ENCODE measurements at regions not wholly inside any gene's neighbourhood (a gene's known extent, or its start where the extent isn't known, plus 50 kb on each side); places are given as distances from the start of the nearest gene placed in this dataset.

GRCh38 chr5:58268268-58268667 lies 191.6 kb downstream of the PLK2 start:
- DNase-seq (ENCODE audit: low spot score) = no peak
- TF ChIP-seq JUND (IDR thresholded peaks at IDR 0.05) (no peak), EGR1 (IDR thresholded peaks at IDR 0.05; ENCODE audit: low read depth in 2 of 2) (no peak), GABPA (IDR thresholded peaks at IDR 0.05 in 1 of 2, conservative IDR thresholded peaks at IDR 0.05 in 1 of 2) (no peak), NR2F2 (IDR thresholded peaks at IDR 0.05) (peak; percentile 15)
- TF ChIP-seq, protein P1, sequence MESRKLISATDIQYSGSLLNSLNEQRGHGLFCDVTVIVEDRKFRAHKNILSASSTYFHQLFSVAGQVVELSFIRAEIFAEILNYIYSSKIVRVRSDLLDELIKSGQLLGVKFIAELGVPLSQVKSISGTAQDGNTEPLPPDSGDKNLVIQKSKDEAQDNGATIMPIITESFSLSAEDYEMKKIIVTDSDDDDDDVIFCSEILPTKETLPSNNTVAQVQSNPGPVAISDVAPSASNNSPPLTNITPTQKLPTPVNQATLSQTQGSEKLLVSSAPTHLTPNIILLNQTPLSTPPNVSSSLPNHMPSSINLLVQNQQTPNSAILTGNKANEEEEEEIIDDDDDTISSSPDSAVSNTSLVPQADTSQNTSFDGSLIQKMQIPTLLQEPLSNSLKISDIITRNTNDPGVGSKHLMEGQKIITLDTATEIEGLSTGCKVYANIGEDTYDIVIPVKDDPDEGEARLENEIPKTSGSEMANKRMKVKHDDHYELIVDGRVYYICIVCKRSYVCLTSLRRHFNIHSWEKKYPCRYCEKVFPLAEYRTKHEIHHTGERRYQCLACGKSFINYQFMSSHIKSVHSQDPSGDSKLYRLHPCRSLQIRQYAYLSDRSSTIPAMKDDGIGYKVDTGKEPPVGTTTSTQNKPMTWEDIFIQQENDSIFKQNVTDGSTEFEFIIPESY (IDR thresholded peaks at IDR 0.05) = no peak
- H3K4me3 ChIP-seq (ENCODE audit: low read depth in 1 of 3, low read length in 3 of 3) = no peak overlapping the region
- no peaks in the 10 kb centered on the region for H3K4me1 ChIP-seq (ENCODE audit: control insufficient read depth in 4 of 4, insufficient read depth in 4 of 4, low read length in 3 of 4)
- H3K9ac ChIP-seq (ENCODE audit: low read depth in 1 of 2, low read length in 2 of 2) = no peak overlapping the region
- H3K27ac ChIP-seq (ENCODE audit: low read depth in 1 of 2, low read length in 2 of 2) = no peak overlapping the region
- no peaks in the 10 kb centered on the region for H3K9me3 ChIP-seq (ENCODE audit: control insufficient read depth in 4 of 4, low read length in 3 of 4)
- H3K27me3 ChIP-seq (ENCODE audit: control insufficient read depth in 4 of 4, insufficient read depth in 4 of 4, low read length in 3 of 4) = no peaks in the 10 kb centered on the region
- 73% methylated on average over 4 of the region's 4 CpGs for WGBS
- H3K36me3 ChIP-seq (ENCODE audit: control insufficient read depth in 4 of 4, insufficient read depth in 3 of 4, low read depth in 1 of 4, low read length in 3 of 4) = no peaks in the 10 kb centered on the region

- no peak for DNase-seq (ENCODE audit: low spot score)
- H3K4me3 ChIP-seq (ENCODE audit: low read depth in 1 of 3, low read length in 3 of 3) = no peak overlapping the region
- no peaks in the 10 kb centered on the region for H3K9me3 ChIP-seq (ENCODE audit: control insufficient read depth in 4 of 4, low read length in 3 of 4)
- H3K27me3 ChIP-seq (ENCODE audit: control insufficient read depth in 4 of 4, insufficient read depth in 4 of 4, low read length in 3 of 4) = no peaks in the 10 kb centered on the region
- H3K27ac ChIP-seq (ENCODE audit: low read depth in 1 of 2, low read length in 2 of 2) = no peak overlapping the region
- H3K9ac ChIP-seq (ENCODE audit: low read depth in 1 of 2, low read length in 2 of 2) = no peak overlapping the region
- H3K36me3 ChIP-seq (ENCODE audit: control insufficient read depth in 4 of 4, insufficient read depth in 3 of 4, low read depth in 1 of 4, low read length in 3 of 4) = no peaks in the 10 kb centered on the region
- no peak for TF ChIP-seq TAF1 (conservative IDR thresholded peaks at IDR 0.05)
- TF ChIP-seq, protein P2, sequence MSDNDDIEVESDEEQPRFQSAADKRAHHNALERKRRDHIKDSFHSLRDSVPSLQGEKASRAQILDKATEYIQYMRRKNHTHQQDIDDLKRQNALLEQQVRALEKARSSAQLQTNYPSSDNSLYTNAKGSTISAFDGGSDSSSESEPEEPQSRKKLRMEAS (IDR thresholded peaks at IDR 0.05) = no peak
- TF ChIP-seq JUND (IDR thresholded peaks at IDR 0.05) = no peak
- TF ChIP-seq, protein P1 (IDR thresholded peaks at IDR 0.05) = no peak
- no peak for TF ChIP-seq RXRA (IDR thresholded peaks at IDR 0.05)
- no peak for TF ChIP-seq CTCF (IDR thresholded peaks at IDR 0.05; ENCODE audit: low read depth, low read length, missing input control)
- no peak for TF ChIP-seq EGR1 (IDR thresholded peaks at IDR 0.05; ENCODE audit: low read depth in 2 of 2)
- no peak for TF ChIP-seq SP1 (IDR thresholded peaks at IDR 0.05)
- TF ChIP-seq FOXA1 (IDR thresholded peaks at IDR 0.05) = no peak
- TF ChIP-seq HNF4G (IDR thresholded peaks at IDR 0.05) = no peak
- no peaks in the 10 kb centered on the region for H3K4me1 ChIP-seq (ENCODE audit: control insufficient read depth in 4 of 4, insufficient read depth in 4 of 4, low read length in 3 of 4)
These were observed 193.5 kb downstream of the PLK2 start for GRCh38 chr5:58266402-58266801.

Data from liver (tissue), 8 donors.